ENCODE measurements at regions not wholly inside any gene's neighbourhood (a gene's known extent, or its start where the extent isn't known, plus 50 kb on each side); places are given as distances from the start of the nearest gene placed in this dataset.

GRCh38 chr2:140061240-140061639 lies 1281.0 kb upstream of the NXPH2 start:
- DNase-seq (ENCODE audit: low spot score) = no peak

- DNase-seq (ENCODE audit: low spot score) = no peak
These were observed 1277.7 kb upstream of the NXPH2 start for GRCh38 chr2:140057928-140058327.

- no peak for DNase-seq (ENCODE audit: low spot score)
These were observed 1261.6 kb upstream of the NXPH2 start for GRCh38 chr2:140041811-140042210.

GRCh38 chr2:140041239-140041638 lies 1261.0 kb upstream of the NXPH2 start:
- DNase-seq (ENCODE audit: low spot score) = no peak

- DNase-seq (ENCODE audit: low spot score) = no peak
These were observed 1253.4 kb upstream of the NXPH2 start for GRCh38 chr2:140033638-140034037.

- DNase-seq (ENCODE audit: low spot score) = no peak
These were observed 1247.8 kb upstream of the NXPH2 start for GRCh38 chr2:140027966-140028365.

GRCh38 chr2:140027320-140027719 lies 1247.1 kb upstream of the NXPH2 start:
- DNase-seq (ENCODE audit: low spot score) = no peak

GRCh38 chr2:140023291-140023690 lies 1243.1 kb upstream of the NXPH2 start:
- no peak for DNase-seq (ENCODE audit: low spot score)

- no peak for DNase-seq (ENCODE audit: low spot score)
These were observed 1238.4 kb upstream of the NXPH2 start for GRCh38 chr2:140018541-140018940.

GRCh38 chr2:140014204-140014546 lies 1234.0 kb upstream of the NXPH2 start:
- DNase-seq (ENCODE audit: low spot score) = no peak

GRCh38 chr2:140013545-140014203 lies 1233.5 kb upstream of the NXPH2 start:
- no peak for DNase-seq (ENCODE audit: low spot score)

GRCh38 chr2:140011287-140011686 lies 1231.1 kb upstream of the NXPH2 start:
- no peak for DNase-seq (ENCODE audit: low spot score)

- no peak for DNase-seq (ENCODE audit: low spot score)
These were observed 1221.9 kb upstream of the NXPH2 start for GRCh38 chr2:140002110-140002509.

GRCh38 chr2:139992711-139993345 lies 1212.6 kb upstream of the NXPH2 start:
- DNase-seq (ENCODE audit: low spot score) = no peak

- DNase-seq (ENCODE audit: low spot score) = no peak
These were observed 1211.9 kb upstream of the NXPH2 start for GRCh38 chr2:139992078-139992477.

GRCh38 chr2:139990646-139991335 lies 1210.6 kb upstream of the NXPH2 start:
- DNase-seq (ENCODE audit: low spot score) = no peak

- DNase-seq (ENCODE audit: low spot score) = no peak
These were observed 1189.1 kb upstream of the NXPH2 start for GRCh38 chr2:139969323-139969722.

- no peak for DNase-seq (ENCODE audit: low spot score)
These were observed 1188.4 kb upstream of the NXPH2 start for GRCh38 chr2:139968588-139968987.

GRCh38 chr2:139967665-139968064 lies 1187.5 kb upstream of the NXPH2 start:
- DNase-seq (ENCODE audit: low spot score) = no peak

- no peak for DNase-seq (ENCODE audit: low spot score)
These were observed 1184.7 kb upstream of the NXPH2 start for GRCh38 chr2:139964721-139965440.

- no peak for DNase-seq (ENCODE audit: low spot score)
These were observed 1183.7 kb upstream of the NXPH2 start for GRCh38 chr2:139963863-139964355.

GRCh38 chr2:139949242-139949972 lies 1169.2 kb upstream of the NXPH2 start:
- DNase-seq (ENCODE audit: low spot score) = no peak
